ENCODE measurements at regions not wholly inside any gene's neighbourhood (a gene's known extent, or its start where the extent isn't known, plus 50 kb on each side); places are given as distances from the start of the nearest gene placed in this dataset.
A peak's percentile ranks its signal among the peaks of the same experiment; 100 is the strongest.
"Not testable (repeated sequence)": the region's sequence is repeated elsewhere in the genome, so short reads cannot be mapped to it uniquely, and the experiment has no call there.

- DNase-seq (ENCODE audit: low spot score); H3K79me2 ChIP-seq (ENCODE audit: insufficient read depth, low read length); H2AFZ ChIP-seq (ENCODE audit: low read length); H4K20me1 ChIP-seq (ENCODE audit: insufficient read depth, low read length); in situ Hi-C loops (cut with HindIII; ENCODE audit: extremely low pct_ligation_motif_present, low pct_unique_long_range_greater_than_20kb); H3K4me1 ChIP-seq (ENCODE audit: insufficient read depth, low read length); H3K27ac ChIP-seq (ENCODE audit: extremely low read length, insufficient read depth, low read length); H3K4me2 ChIP-seq (ENCODE audit: low read depth, low read length); H3K4me3 ChIP-seq (replicated peaks in 1 of 3; ENCODE audit: insufficient read depth in 1 of 3, low read depth in 2 of 3, low read length in 3 of 3); H3K9me3 ChIP-seq (ENCODE audit: low read length); POLR2A ChIA-PET; H3K9ac ChIP-seq (ENCODE audit: insufficient read depth, low read depth, low read length); intact Hi-C loops (cut with micrococcal nuclease; ENCODE audit: unreplicated experiment); H3K36me3 ChIP-seq (replicated peaks in 1 of 2; ENCODE audit: control insufficient read depth in 1 of 2, insufficient read depth in 2 of 2, low read length in 2 of 2); BruUV-seq (replicated peaks); CTCF ChIA-PET (ENCODE audit: low intra/inter-chr PET ratio, low total read pairs); ATAC-seq; FAIRE-seq: not testable (repeated sequence)
- 46% methylated on average over 4 of the region's 4 CpGs for WGBS (ENCODE audit: low lambda C conversion rate)
- peaks cover 0 to 13% of the 10 kb centered on the region in 2 experiments; a peak in 3 of 5 replicates for H3K27me3 ChIP-seq (ENCODE audit: control insufficient read depth in 1 of 2, insufficient read depth in 2 of 2, low read length in 2 of 2)
These were observed 68.1 kb upstream of the RGS7 start for GRCh38 chr1:241425091-241425490.

- FAIRE-seq (no peak), ATAC-seq (peak; percentile 55), DNase-seq (ENCODE audit: low spot score) (no peak)
- Histone ChIP-seq H3K4me2 (ENCODE audit: low read depth, low read length) (peak overlapping the region; percentile 53), H3K4me3 (replicated peaks in 1 of 3; ENCODE audit: insufficient read depth in 1 of 3, low read depth in 2 of 3, low read length in 3 of 3) (peak overlapping the region in 2 of 3 experiments; percentile 40 to 54; a peak in 3 of 6 replicates), H3K4me1 (ENCODE audit: insufficient read depth, low read length) (no peaks in the 10 kb centered on the region), H3K36me3 (replicated peaks in 1 of 2; ENCODE audit: control insufficient read depth in 1 of 2, insufficient read depth in 2 of 2, low read length in 2 of 2) (no peaks in the 10 kb centered on the region), H3K9ac (ENCODE audit: insufficient read depth, low read depth, low read length) (no peak overlapping the region), H3K79me2 (ENCODE audit: insufficient read depth, low read length) (no peaks in the 10 kb centered on the region), H3K9me3 (ENCODE audit: low read length) (no peaks in the 10 kb centered on the region), H3K27ac (ENCODE audit: extremely low read length, insufficient read depth, low read length) (no peak overlapping the region), H4K20me1 (ENCODE audit: insufficient read depth, low read length) (no peaks in the 10 kb centered on the region), H3K27me3 (ENCODE audit: control insufficient read depth in 1 of 2, insufficient read depth in 2 of 2, low read length in 2 of 2) (peaks cover 0 to 13% of the 10 kb centered on the region in 2 experiments; a peak in 3 of 5 replicates), H2AFZ (ENCODE audit: low read length) (no peak overlapping the region)
- in situ Hi-C loops (cut with HindIII; ENCODE audit: extremely low pct_ligation_motif_present, low pct_unique_long_range_greater_than_20kb): no loop called here
- WGBS (ENCODE audit: low lambda C conversion rate): 31% methylated on average over 6 of the region's 21 CpGs
- ChIA-PET CTCF (ENCODE audit: low intra/inter-chr PET ratio, low total read pairs) (no interaction called here), POLR2A (no interaction called here)
- no peak for TF ChIP-seq ZNF674 (CRISPR knock-in tag; IDR thresholded peaks at IDR 0.05; ENCODE audit: low read depth)
- BruUV-seq (replicated peaks): no TSS peak
- intact Hi-C loops (cut with micrococcal nuclease; ENCODE audit: unreplicated experiment): no loop called here
These were observed 67.5 kb upstream of the RGS7 start for GRCh38 chr1:241424480-241424971.
